HepG2 (cell line): ENCODE measurements at regions not wholly inside any gene's neighbourhood (a gene's known extent, or its start where the extent isn't known, plus 50 kb on each side); places are given as distances from the start of the nearest gene placed in this dataset.

ENCODE experiments used
- ATAC-seq: fragments of 200-7000 bp; cut with Tn5 transposase; 3 replicates; pipeline ENCODE4 v1.9.1; 2020; ENCODE audit warnings: mild to moderate bottlenecking, moderate library complexity
- BruUV-seq: library from RNA; stranded (reverse); fragments of 400-500 nt; replicated peaks from 2 replicates; lab custom pipeline; 2021; lab: Mats Ljungman, UMichigan
- CTCF ChIA-PET: fragments of 300-600 bp; formaldehyde crosslinking; extraction: SDS; loops from one replicate; lab custom pipeline; 2021; ENCODE audit warnings: low total read pairs, inconsistent platforms, low intra/inter-chr PET ratio; lab: Yijun Ruan, JAX
- POLR2A ChIA-PET: fragments of 350-600 bp; sonication (Branson Sonifier 250); formaldehyde crosslinking; loops from one replicate; lab custom pipeline; 2020; ENCODE audit warnings: antibody characterized with exemption, inconsistent platforms; lab: Yijun Ruan, JAX
- DNase-seq: peaks from one replicate; pipeline ENCODE4 v3.0.0-alpha.2; 2015; ENCODE audit warnings: low spot score
- FAIRE-seq: peaks from 3 replicates; lab custom pipeline; 2011; peaks lifted over from hg19 to GRCh38; lab: Jason Lieb, UNC
- H2AFZ ChIP-seq: one replicate; pipeline ENCODE4 v1.6.1; 2011; ENCODE audit warnings: low read length, inconsistent platforms
- H3K27ac ChIP-seq: fragments of 300-600 bp; 3 replicates; pipeline ENCODE4 v1.8.0; 2011; ENCODE audit warnings: mixed run types, mild to moderate bottlenecking, mixed read lengths, low read length, inconsistent platforms; ENCODE audit not compliant: insufficient read depth; ENCODE audit errors: extremely low read length
- H3K27me3 ChIP-seq, 2 experiments: fragments of 200-600 bp in 1 of 2; 2 replicates in 1 of 2; 3 replicates in 1 of 2; pipeline versions ENCODE4 v1.6.0 to v1.8.0; 2011; ENCODE audit warnings: low read length in 2 of 2, mild to moderate bottlenecking in 2 of 2, moderate library complexity in 2 of 2, inconsistent platforms in 1 of 2; ENCODE audit not compliant: insufficient read depth in 2 of 2, control insufficient read depth in 1 of 2
- H3K36me3 ChIP-seq, 2 experiments: fragments of 200-600 bp in 1 of 2; replicated peaks in 1 of 2; 2 replicates in 1 of 2; 3 replicates in 1 of 2; pipeline versions ENCODE4 v1.5.1 to v1.8.0; 2011; ENCODE audit warnings: low read length in 2 of 2, inconsistent platforms in 1 of 2; ENCODE audit not compliant: insufficient read depth in 2 of 2, control insufficient read depth in 1 of 2
- H3K4me1 ChIP-seq: 2 replicates; pipeline ENCODE4 v1.5.1; 2012; ENCODE audit warnings: low read length, inconsistent platforms; ENCODE audit not compliant: insufficient read depth
- H3K4me2 ChIP-seq: 2 replicates; pipeline ENCODE4 v1.6.0; 2011; ENCODE audit warnings: low read depth, low read length, inconsistent platforms
- H3K4me3 ChIP-seq, 3 experiments: fragments of 200-600 bp in 1 of 3; sonication (generic), shearing (Covaris generic) in 1 of 3; replicated peaks in 1 of 3; 2 replicates each; pipeline ENCODE4 v1.5.1; 2011 to 2016; ENCODE audit warnings: low read length in 3 of 3, inconsistent platforms in 2 of 3, low read depth in 2 of 3, mild to moderate bottlenecking in 2 of 3, control low read depth in 1 of 3, mixed read lengths in 1 of 3; ENCODE audit not compliant: insufficient read depth in 1 of 3
- H3K79me2 ChIP-seq: one replicate; pipeline ENCODE4 v1.6.1; 2011; ENCODE audit warnings: low read length, inconsistent platforms; ENCODE audit not compliant: insufficient read depth
- H3K9ac ChIP-seq: 2 replicates; pipeline ENCODE4 v1.6.0; 2011; ENCODE audit warnings: mild to moderate bottlenecking, low read depth, low read length, inconsistent platforms; ENCODE audit not compliant: insufficient read depth
- H3K9me3 ChIP-seq: 2 replicates; pipeline ENCODE4 v1.5.1; 2012; ENCODE audit warnings: mild to moderate bottlenecking, low read length
- H4K20me1 ChIP-seq: 2 replicates; pipeline ENCODE4 v1.6.0; 2011; ENCODE audit warnings: inconsistent platforms, mild to moderate bottlenecking, low read length, moderate library complexity; ENCODE audit not compliant: insufficient read depth
- ATAD3A ChIP-seq: sonication (generic); formaldehyde crosslinking; IDR thresholded peaks from 2 replicates; pipeline ENCODE4 v1.4.0; 2020; ENCODE audit warnings: missing genetic modification reagents
- BATF2 ChIP-seq: sonication (generic); formaldehyde crosslinking; IDR thresholded peaks from 2 replicates; pipeline ENCODE4 v1.8.0; 2022; ENCODE audit warnings: mild to moderate bottlenecking, missing genetic modification reagents, moderate library complexity
- CC2D1A ChIP-seq: sonication (generic); formaldehyde crosslinking; IDR thresholded peaks from 2 replicates; pipeline ENCODE4 v1.8.1; 2023; ENCODE audit warnings: mild to moderate bottlenecking, missing genetic modification reagents
- HDAC2 ChIP-seq: sonication (generic); formaldehyde crosslinking; IDR thresholded peaks from 2 replicates; pipeline ENCODE4 v1.4.0; 2020; ENCODE audit warnings: missing genetic modification reagents
- KLF15 ChIP-seq: sonication (generic); formaldehyde crosslinking; IDR thresholded peaks from 2 replicates; pipeline ENCODE4 v1.8.1; 2023; ENCODE audit warnings: borderline replicate concordance, mild to moderate bottlenecking, inconsistent platforms, missing genetic modification reagents, mixed read lengths
- MBD4 ChIP-seq: IDR thresholded peaks from 2 replicates; pipeline ENCODE4 v1.6.1; 2012; ENCODE audit warnings: low read length, inconsistent platforms, borderline replicate concordance
- PLSCR1 ChIP-seq: sonication (generic); formaldehyde crosslinking; IDR thresholded peaks from 2 replicates; pipeline ENCODE4 v1.5.0; 2020; ENCODE audit warnings: missing genetic modification reagents, mild to moderate bottlenecking, borderline replicate concordance
- SMARCE1 ChIP-seq: fragments of 450-650 bp; IDR thresholded peaks from 2 replicates; pipeline ENCODE4 v1.6.1; 2017; ENCODE audit warnings: borderline replicate concordance
- ZNF280D ChIP-seq: sonication (generic); formaldehyde crosslinking; IDR thresholded peaks from 2 replicates; pipeline ENCODE4 v1.5.1; 2020; ENCODE audit warnings: mild to moderate bottlenecking, missing genetic modification reagents
- ZNF407 ChIP-seq: sonication (generic); formaldehyde crosslinking; IDR thresholded peaks from one replicate; pipeline ENCODE4 v1.5.1; 2020; ENCODE audit warnings: mild to moderate bottlenecking, missing genetic modification reagents; ENCODE audit errors: not compliant biosample characterization
- ZNF44 ChIP-seq: sonication (generic); formaldehyde crosslinking; IDR thresholded peaks from 2 replicates; pipeline ENCODE4 v1.5.1; 2020; ENCODE audit warnings: mild to moderate bottlenecking, missing genetic modification reagents
- ZNF724P ChIP-seq: sonication (generic); formaldehyde crosslinking; IDR thresholded peaks from 2 replicates; pipeline ENCODE4 v1.8.0; 2022; ENCODE audit warnings: missing genetic modification reagents, borderline replicate concordance
- WGBS: methylation state at CpG from one replicate; pipeline ENCODE4 v1.1.6; 2017; ENCODE audit warnings: low lambda C conversion rate; 5-methylcytosine and 5-hydroxymethylcytosine counted together
- in situ Hi-C: cut with HindIII; loops from 2 replicates; pipeline ENCODE4 v1.10.0; 2017; ENCODE audit warnings: low pct_unique_long_range_greater_than_20kb; ENCODE audit not compliant: extremely low pct_ligation_motif_present
- intact Hi-C: fragments of 100-400 bp; cut with micrococcal nuclease; formaldehyde crosslinking; loops from one replicate; pipeline ENCODE4 v1.10.0; 2022; ENCODE audit not compliant: unreplicated experiment

- FAIRE-seq (no peak), DNase-seq (no peak), ATAC-seq (no peak)
- H2AFZ ChIP-seq: no peak overlapping the region
- H3K9me3 ChIP-seq: no peaks in the 10 kb centered on the region
- H3K4me2 ChIP-seq: no peak overlapping the region
- peaks cover 0 to 7% of the 10 kb centered on the region in 2 experiments; a peak in 2 of 5 replicates for H3K27me3 ChIP-seq
- H3K36me3 ChIP-seq: no peaks in the 10 kb centered on the region
- no peaks in the 10 kb centered on the region for H3K79me2 ChIP-seq
- H4K20me1 ChIP-seq: no peaks in the 10 kb centered on the region
- TF ChIP-seq PLSCR1 (no peak), KLF15 (CRISPR knock-in tag) (no peak), SMARCE1 (no peak), ATAD3A (CRISPR knock-in tag) (no peak), HDAC2 (CRISPR knock-in tag) (no peak), BATF2 (CRISPR knock-in tag) (no peak), ZNF407 (no peak), ZNF280D (CRISPR knock-in tag) (no peak), ZNF44 (CRISPR knock-in tag) (no peak), CC2D1A (CRISPR knock-in tag) (no peak), ZNF724P (no peak), MBD4 (no peak)
- in situ Hi-C loops: no loop called here
- H3K27ac ChIP-seq: no peak overlapping the region
- 44% methylated on average over 11 of the region's 11 CpGs for whole genome bisulfite sequencing
- no peak overlapping the region for H3K4me3 ChIP-seq
- ChIA-PET POLR2A (no interaction called here), CTCF (no interaction called here)
- BruUV-seq: no TSS peak
- intact Hi-C loops: no loop called here
- no peak overlapping the region for H3K9ac ChIP-seq
- peaks cover 7% of the 10 kb centered on the region for H3K4me1 ChIP-seq
Observed at GRCh38 chr2:88860421-88861075, 169.1 kb downstream of the RPIA start.
